ENCODE measurements at regions not wholly inside any gene's neighbourhood (a gene's known extent, or its start where the extent isn't known, plus 50 kb on each side); places are given as distances from the start of the nearest gene placed in this dataset.

- no peak for DNase-seq (ENCODE audit: extremely low read depth, low read depth)
- TF ChIP-seq CTCF (IDR thresholded peaks at IDR 0.05; ENCODE audit: low read depth, low read length) = no peak
These were observed 178.5 kb upstream of the ZBTB20 start for GRCh38 chr3:115325539-115325938.

GRCh38 chr3:115330430-115330829 is 183.3 kb upstream of the ZBTB20 start:
- TF ChIP-seq CTCF (IDR thresholded peaks at IDR 0.05; ENCODE audit: low read depth, low read length) = no peak
- DNase-seq (ENCODE audit: extremely low read depth, low read depth) = no peak

DNA sequence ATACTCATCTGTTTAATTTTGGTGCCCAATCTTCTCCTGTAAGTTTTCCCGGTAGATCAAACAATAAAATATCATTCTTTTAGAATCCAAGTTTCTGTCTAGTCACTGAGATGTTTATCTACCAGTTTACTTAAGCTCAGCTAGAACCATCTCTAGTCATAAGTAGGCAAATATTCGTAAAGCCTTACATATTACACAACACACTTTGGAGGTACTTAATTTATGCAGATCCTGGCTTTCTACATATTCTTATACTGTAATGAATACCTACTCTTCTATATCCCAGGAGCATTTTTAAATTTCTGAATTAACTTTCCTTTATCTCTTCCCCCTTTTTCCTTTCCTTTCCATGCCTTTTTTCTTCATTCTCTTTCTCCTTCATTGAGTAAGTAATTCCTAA is 185.9 kb upstream of the ZBTB20 start:
- no peak for TF ChIP-seq CTCF (IDR thresholded peaks at IDR 0.05; ENCODE audit: low read depth, low read length)

GRCh38 chr3:115336836-115337235 is 189.7 kb upstream of the ZBTB20 start:
- DNase-seq (ENCODE audit: extremely low read depth, low read depth) = no peak
- no peak for TF ChIP-seq CTCF (IDR thresholded peaks at IDR 0.05; ENCODE audit: low read depth, low read length)

More for the DNA sequence above, 185.9 kb upstream of the ZBTB20 start:
- DNase-seq (ENCODE audit: extremely low read depth, low read depth) = no peak

GRCh38 chr3:115340586-115340985 is 193.5 kb upstream of the ZBTB20 start:
- TF ChIP-seq CTCF (IDR thresholded peaks at IDR 0.05; ENCODE audit: low read depth, low read length) = no peak

DNA sequence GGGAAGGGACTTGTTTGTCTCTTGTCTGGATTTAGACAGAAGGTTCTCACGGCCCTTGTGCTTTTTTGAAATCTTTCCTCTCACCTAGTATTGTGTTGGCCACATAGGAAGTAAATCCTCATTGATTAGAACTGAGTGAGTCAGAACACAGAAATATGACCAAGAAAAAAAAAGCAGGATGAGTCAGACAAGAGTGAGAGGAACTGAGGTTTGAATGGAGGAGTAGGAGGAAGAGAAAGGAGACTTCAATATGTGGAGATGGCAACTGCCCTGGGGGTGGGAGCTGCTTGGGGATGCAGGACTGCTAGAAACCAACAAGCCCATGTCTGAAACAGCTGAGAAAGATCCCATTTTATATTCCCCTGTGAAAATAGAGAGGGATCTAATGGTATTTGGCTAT is 194.1 kb upstream of the ZBTB20 start:
- TF ChIP-seq CTCF (IDR thresholded peaks at IDR 0.05; ENCODE audit: low read depth, low read length) = no peak
- DNase-seq (ENCODE audit: extremely low read depth, low read depth) = no peak

More at GRCh38 chr3:115340586-115340985, 193.5 kb upstream of the ZBTB20 start:
- DNase-seq (ENCODE audit: extremely low read depth, low read depth) = no peak

DNA sequence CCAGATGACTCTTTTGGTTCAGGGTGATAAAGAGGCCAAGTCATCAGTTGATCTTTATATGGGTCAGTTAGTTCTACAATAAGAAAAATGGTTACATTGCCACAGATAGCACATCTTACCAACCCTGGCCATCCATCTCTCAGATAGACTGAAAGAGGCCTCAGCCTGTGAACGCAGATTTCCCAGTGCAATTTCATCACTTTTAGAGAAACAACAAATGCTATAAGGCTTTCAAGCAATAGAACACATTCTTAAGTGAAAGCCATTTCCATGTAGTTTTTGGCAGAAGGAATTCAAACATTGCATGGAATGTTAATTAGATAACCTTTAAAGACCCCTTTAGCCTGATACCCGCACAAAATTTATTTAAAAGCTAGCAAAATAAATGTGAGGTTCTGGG is 200.6 kb upstream of the ZBTB20 start:
- TF ChIP-seq CTCF (IDR thresholded peaks at IDR 0.05; ENCODE audit: low read depth, low read length) = no peak

More for the DNA sequence above, 200.6 kb upstream of the ZBTB20 start:
- no peak for DNase-seq (ENCODE audit: extremely low read depth, low read depth)

Measured in AG09319 (cell line).